HPDE6-E6E7 (cell line): ENCODE measurements at regions not wholly inside any gene's neighbourhood (a gene's known extent, or its start where the extent isn't known, plus 50 kb on each side); places are given as distances from the start of the nearest gene placed in this dataset.
A peak's percentile ranks its signal among the peaks of the same experiment; 100 is the strongest.
"Not testable (repeated sequence)": the region's sequence is repeated elsewhere in the genome, so short reads cannot be mapped to it uniquely, and the experiment has no call there.

Experiments used
- DNase-seq: peaks from one replicate; pipeline ENCODE4 v3.0.0; 2011; ENCODE audit warnings: missing footprints; ENCODE audit errors: extremely low spot score

- DNase-seq: no peak
These were observed 140.0 kb upstream of the POU3F1 start for GRCh38 chr1:38186566-38186965.

- DNase-seq: no peak
These were observed 139.3 kb upstream of the POU3F1 start for GRCh38 chr1:38185913-38186312.

GRCh38 chr1:38183747-38184146, 137.2 kb upstream of the POU3F1 start:
- DNase-seq: no peak

GRCh38 chr1:38183096-38183495, 136.5 kb upstream of the POU3F1 start:
- no peak for DNase-seq

GRCh38 chr1:38180388-38180787, 133.8 kb upstream of the POU3F1 start:
- not testable (repeated sequence) for DNase-seq

GRCh38 chr1:38179483-38179882, 132.9 kb upstream of the POU3F1 start:
- DNase-seq: no peak

- DNase-seq: no peak
These were observed 131.6 kb upstream of the POU3F1 start for GRCh38 chr1:38178216-38178615.

- no peak for DNase-seq
These were observed 128.5 kb upstream of the POU3F1 start for GRCh38 chr1:38175121-38175520.

GRCh38 chr1:38173848-38174247, 127.3 kb upstream of the POU3F1 start:
- no peak for DNase-seq

GRCh38 chr1:38173157-38173831, 126.7 kb upstream of the POU3F1 start:
- DNase-seq: no peak

- no peak for DNase-seq
These were observed 122.5 kb upstream of the POU3F1 start for GRCh38 chr1:38169121-38169520.

- DNase-seq: no peak
These were observed 121.8 kb upstream of the POU3F1 start for GRCh38 chr1:38168365-38168764.

- no peak for DNase-seq
These were observed 119.9 kb upstream of the POU3F1 start for GRCh38 chr1:38166461-38166860.

GRCh38 chr1:38153778-38154470, 107.3 kb upstream of the POU3F1 start:
- no peak for DNase-seq

GRCh38 chr1:38153066-38153777, 106.6 kb upstream of the POU3F1 start:
- no peak for DNase-seq

GRCh38 chr1:38152351-38153065, 105.9 kb upstream of the POU3F1 start:
- peak; percentile 45 for DNase-seq

- DNase-seq: no peak
These were observed 104.8 kb upstream of the POU3F1 start for GRCh38 chr1:38151399-38151798.

GRCh38 chr1:38146079-38146478, 99.5 kb upstream of the POU3F1 start:
- not testable (repeated sequence) for DNase-seq

- no peak for DNase-seq
These were observed 96.0 kb upstream of the POU3F1 start for GRCh38 chr1:38142606-38143005.

GRCh38 chr1:38141483-38141882, 94.9 kb upstream of the POU3F1 start:
- DNase-seq: no peak

GRCh38 chr1:38139738-38140487, 93.3 kb upstream of the POU3F1 start:
- no peak for DNase-seq
